WTC11 (cell line): ENCODE measurements at regions not wholly inside any gene's neighbourhood (a gene's known extent, or its start where the extent isn't known, plus 50 kb on each side); places are given as distances from the start of the nearest gene placed in this dataset.

Experiments
- CBFB ChIP-seq: sonication (generic); formaldehyde crosslinking; IDR thresholded peaks from 2 replicates; pipeline ENCODE4 v1.8.1; 2022; ENCODE audit warnings: mild to moderate bottlenecking, low read depth, missing genetic modification reagents
- ELF4 ChIP-seq: sonication (generic); formaldehyde crosslinking; IDR thresholded peaks from 2 replicates; pipeline ENCODE4 v1.8.1; 2022; ENCODE audit warnings: low read depth, mild to moderate bottlenecking, moderate library complexity, missing genetic modification reagents
- TCF7 ChIP-seq: sonication (generic); formaldehyde crosslinking; IDR thresholded peaks from 2 replicates; pipeline ENCODE4 v1.8.0; 2022; ENCODE audit warnings: mild to moderate bottlenecking, low read depth, missing genetic modification reagents, moderate library complexity
- ZNF423 ChIP-seq: fragments of 250-450 bp; sonication (Bioruptor Pico); IDR thresholded peaks from 2 replicates; pipeline ENCODE4 v2.1.2; 2022; ENCODE audit warnings: mild to moderate bottlenecking, moderate library complexity
- TF ChIP-seq, protein P1 (sequence below): fragments of 200-600 bp; IDR thresholded peaks from 2 replicates; pipeline ENCODE4 v1.8.0; 2022; ENCODE audit warnings: antibody characterized with exemption
- TF ChIP-seq, protein P2 (sequence below): sonication (generic); formaldehyde crosslinking; IDR thresholded peaks from 2 replicates; pipeline ENCODE4 v1.8.0; 2022; ENCODE audit warnings: mild to moderate bottlenecking, missing genetic modification reagents
- TF ChIP-seq, protein P3 (sequence below): sonication (generic); formaldehyde crosslinking; IDR thresholded peaks from 2 replicates; pipeline ENCODE4 v1.8.1; 2022; ENCODE audit warnings: low read depth, missing genetic modification reagents, borderline replicate concordance
- TF ChIP-seq, protein P4 (sequence below): sonication (generic); formaldehyde crosslinking; IDR thresholded peaks from 2 replicates; pipeline ENCODE4 v1.8.0; 2022; ENCODE audit warnings: mild to moderate bottlenecking, missing genetic modification reagents
- TF ChIP-seq, protein P5 (sequence below): sonication (generic); formaldehyde crosslinking; IDR thresholded peaks from 2 replicates; pipeline ENCODE4 v1.8.1; 2022; ENCODE audit warnings: missing genetic modification reagents, borderline replicate concordance

DNA sequence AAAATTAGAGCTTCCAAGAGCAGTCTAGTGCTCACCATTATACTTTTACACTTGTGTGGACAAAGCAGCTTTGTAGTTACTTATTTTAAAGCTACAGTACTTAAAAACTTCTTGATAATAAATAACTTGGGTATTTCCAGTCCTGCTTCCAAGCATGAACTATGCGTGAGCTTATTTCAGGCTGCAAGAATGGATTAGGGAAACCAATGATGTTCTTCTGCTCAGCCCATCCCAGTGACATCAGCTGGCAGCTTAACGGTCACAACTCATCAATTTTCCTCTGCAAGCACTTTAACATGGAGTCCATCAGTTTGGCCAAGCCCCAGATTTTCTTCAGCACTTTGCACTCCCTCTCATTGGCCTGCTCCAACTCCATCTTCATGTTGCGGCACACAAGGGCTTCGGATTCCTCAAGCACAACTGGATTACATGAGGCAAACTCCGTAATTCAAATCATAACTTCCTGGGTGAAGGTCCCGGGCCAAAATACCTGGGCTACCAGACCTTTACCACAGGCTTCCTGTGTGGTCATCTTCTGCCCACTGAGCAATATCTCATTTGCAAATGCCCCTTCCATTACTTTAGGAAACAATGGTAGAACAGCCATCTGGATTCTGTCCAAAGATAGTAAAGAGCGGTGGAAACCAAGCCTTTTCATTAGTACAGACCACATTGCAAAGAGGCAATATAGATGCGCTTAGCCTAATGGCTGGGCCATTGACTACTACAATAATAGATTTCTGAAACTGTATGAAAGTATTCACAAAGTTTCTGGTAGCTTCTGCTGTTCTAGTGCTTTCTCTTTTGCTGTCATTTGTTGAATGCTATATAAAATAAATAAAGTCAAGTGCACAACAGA lies 87.5 kb upstream of the DAZL start:
- TF ChIP-seq, protein P1, sequence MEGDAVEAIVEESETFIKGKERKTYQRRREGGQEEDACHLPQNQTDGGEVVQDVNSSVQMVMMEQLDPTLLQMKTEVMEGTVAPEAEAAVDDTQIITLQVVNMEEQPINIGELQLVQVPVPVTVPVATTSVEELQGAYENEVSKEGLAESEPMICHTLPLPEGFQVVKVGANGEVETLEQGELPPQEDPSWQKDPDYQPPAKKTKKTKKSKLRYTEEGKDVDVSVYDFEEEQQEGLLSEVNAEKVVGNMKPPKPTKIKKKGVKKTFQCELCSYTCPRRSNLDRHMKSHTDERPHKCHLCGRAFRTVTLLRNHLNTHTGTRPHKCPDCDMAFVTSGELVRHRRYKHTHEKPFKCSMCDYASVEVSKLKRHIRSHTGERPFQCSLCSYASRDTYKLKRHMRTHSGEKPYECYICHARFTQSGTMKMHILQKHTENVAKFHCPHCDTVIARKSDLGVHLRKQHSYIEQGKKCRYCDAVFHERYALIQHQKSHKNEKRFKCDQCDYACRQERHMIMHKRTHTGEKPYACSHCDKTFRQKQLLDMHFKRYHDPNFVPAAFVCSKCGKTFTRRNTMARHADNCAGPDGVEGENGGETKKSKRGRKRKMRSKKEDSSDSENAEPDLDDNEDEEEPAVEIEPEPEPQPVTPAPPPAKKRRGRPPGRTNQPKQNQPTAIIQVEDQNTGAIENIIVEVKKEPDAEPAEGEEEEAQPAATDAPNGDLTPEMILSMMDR = no peak
- TF ChIP-seq ELF4 (CRISPR knock-in tag) (no peak), CBFB (CRISPR knock-in tag) (no peak), TCF7 (no peak), ZNF423 (CRISPR knock-in tag) (no peak)
- TF ChIP-seq, protein P2, sequence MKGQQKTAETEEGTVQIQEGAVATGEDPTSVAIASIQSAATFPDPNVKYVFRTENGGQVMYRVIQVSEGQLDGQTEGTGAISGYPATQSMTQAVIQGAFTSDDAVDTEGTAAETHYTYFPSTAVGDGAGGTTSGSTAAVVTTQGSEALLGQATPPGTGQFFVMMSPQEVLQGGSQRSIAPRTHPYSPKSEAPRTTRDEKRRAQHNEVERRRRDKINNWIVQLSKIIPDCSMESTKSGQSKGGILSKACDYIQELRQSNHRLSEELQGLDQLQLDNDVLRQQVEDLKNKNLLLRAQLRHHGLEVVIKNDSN (CRISPR knock-in tag) = no peak
- TF ChIP-seq, protein P3, sequence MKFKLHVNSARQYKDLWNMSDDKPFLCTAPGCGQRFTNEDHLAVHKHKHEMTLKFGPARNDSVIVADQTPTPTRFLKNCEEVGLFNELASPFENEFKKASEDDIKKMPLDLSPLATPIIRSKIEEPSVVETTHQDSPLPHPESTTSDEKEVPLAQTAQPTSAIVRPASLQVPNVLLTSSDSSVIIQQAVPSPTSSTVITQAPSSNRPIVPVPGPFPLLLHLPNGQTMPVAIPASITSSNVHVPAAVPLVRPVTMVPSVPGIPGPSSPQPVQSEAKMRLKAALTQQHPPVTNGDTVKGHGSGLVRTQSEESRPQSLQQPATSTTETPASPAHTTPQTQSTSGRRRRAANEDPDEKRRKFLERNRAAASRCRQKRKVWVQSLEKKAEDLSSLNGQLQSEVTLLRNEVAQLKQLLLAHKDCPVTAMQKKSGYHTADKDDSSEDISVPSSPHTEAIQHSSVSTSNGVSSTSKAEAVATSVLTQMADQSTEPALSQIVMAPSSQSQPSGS (CRISPR knock-in tag) = no peak
- TF ChIP-seq, protein P4, sequence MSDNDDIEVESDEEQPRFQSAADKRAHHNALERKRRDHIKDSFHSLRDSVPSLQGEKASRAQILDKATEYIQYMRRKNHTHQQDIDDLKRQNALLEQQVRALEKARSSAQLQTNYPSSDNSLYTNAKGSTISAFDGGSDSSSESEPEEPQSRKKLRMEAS (CRISPR knock-in tag) = no peak
- TF ChIP-seq, protein P5, sequence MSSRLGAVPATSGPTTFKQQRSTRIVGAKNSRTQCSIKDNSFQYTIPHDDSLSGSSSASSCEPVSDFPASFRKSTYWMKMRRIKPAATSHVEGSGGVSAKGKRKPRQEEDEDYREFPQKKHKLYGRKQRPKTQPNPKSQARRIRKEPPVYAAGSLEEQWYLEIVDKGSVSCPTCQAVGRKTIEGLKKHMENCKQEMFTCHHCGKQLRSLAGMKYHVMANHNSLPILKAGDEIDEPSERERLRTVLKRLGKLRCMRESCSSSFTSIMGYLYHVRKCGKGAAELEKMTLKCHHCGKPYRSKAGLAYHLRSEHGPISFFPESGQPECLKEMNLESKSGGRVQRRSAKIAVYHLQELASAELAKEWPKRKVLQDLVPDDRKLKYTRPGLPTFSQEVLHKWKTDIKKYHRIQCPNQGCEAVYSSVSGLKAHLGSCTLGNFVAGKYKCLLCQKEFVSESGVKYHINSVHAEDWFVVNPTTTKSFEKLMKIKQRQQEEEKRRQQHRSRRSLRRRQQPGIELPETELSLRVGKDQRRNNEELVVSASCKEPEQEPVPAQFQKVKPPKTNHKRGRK (CRISPR knock-in tag) = no peak
